H9 (cell line): ENCODE measurements at regions not wholly inside any gene's neighbourhood (a gene's known extent, or its start where the extent isn't known, plus 50 kb on each side); places are given as distances from the start of the nearest gene placed in this dataset.

Experiments used
- DNase-seq: peaks from one replicate; pipeline ENCODE4 v3.0.0-alpha.2; 2017
- H2AFZ ChIP-seq: one replicate; pipeline ENCODE4 v1.6.1; 2013; ENCODE audit warnings: mild to moderate bottlenecking, low read length, control low read depth, moderate library complexity
- H2AK5ac ChIP-seq: 2 replicates; pipeline ENCODE4 v1.6.1; 2013; ENCODE audit warnings: low read length, control low read depth, mixed read lengths; ENCODE audit not compliant: insufficient read length
- H2BK120ac ChIP-seq: one replicate; pipeline ENCODE4 v1.6.1; 2013; ENCODE audit warnings: low read depth, mild to moderate bottlenecking, low read length, control low read depth, inconsistent platforms; ENCODE audit not compliant: poor library complexity, severe bottlenecking
- H2BK12ac ChIP-seq: 2 replicates; pipeline ENCODE4 v1.6.1; 2013; ENCODE audit warnings: low read length, control low read depth, mixed read lengths, low read depth; ENCODE audit not compliant: insufficient read length
- H2BK15ac ChIP-seq: 2 replicates; pipeline ENCODE4 v1.6.1; 2013; ENCODE audit warnings: low read depth, low read length, control low read depth
- H2BK20ac ChIP-seq: one replicate; pipeline ENCODE4 v1.6.1; 2013; ENCODE audit warnings: low read depth, mild to moderate bottlenecking, low read length, control low read depth, inconsistent platforms; ENCODE audit not compliant: poor library complexity, severe bottlenecking
- H2BK5ac ChIP-seq: 2 replicates; pipeline ENCODE4 v1.6.1; 2013; ENCODE audit warnings: low read length, control low read depth, mixed read lengths; ENCODE audit not compliant: insufficient read length
- H3K14ac ChIP-seq: 2 replicates; pipeline ENCODE4 v1.6.1; 2013; ENCODE audit warnings: low read length, control low read depth; ENCODE audit not compliant: insufficient read depth
- H3K18ac ChIP-seq: 2 replicates; pipeline ENCODE4 v1.6.1; 2013; ENCODE audit warnings: low read depth, mild to moderate bottlenecking, mixed read lengths, low read length, control low read depth; ENCODE audit not compliant: insufficient read length
- H3K23ac ChIP-seq: 2 replicates; pipeline ENCODE4 v1.6.1; 2013; ENCODE audit warnings: low read length, control low read depth, mixed read lengths, low read depth; ENCODE audit not compliant: insufficient read length
- H3K23me2 ChIP-seq: 2 replicates; pipeline ENCODE4 v1.6.1; 2013; ENCODE audit warnings: low read depth, mild to moderate bottlenecking, mixed read lengths, low read length, control low read depth; ENCODE audit not compliant: insufficient read length, poor library complexity, severe bottlenecking
- H3K27ac ChIP-seq: 2 replicates; pipeline ENCODE4 v1.5.1; 2013; ENCODE audit warnings: low read length, control low read depth, mixed read lengths, low read depth; ENCODE audit not compliant: insufficient read length
- H3K27me3 ChIP-seq: 2 replicates; pipeline ENCODE4 v1.6.1; 2013; ENCODE audit warnings: low read length, control low read depth, inconsistent platforms; ENCODE audit not compliant: insufficient read depth
- H3K4ac ChIP-seq: 2 replicates; pipeline ENCODE4 v1.6.1; 2013; ENCODE audit warnings: low read depth, mild to moderate bottlenecking, control low read depth, inconsistent platforms, low read length, moderate library complexity
- H3K4me1 ChIP-seq: 2 replicates; pipeline ENCODE4 v1.6.1; 2013; ENCODE audit warnings: low read length, control low read depth, inconsistent platforms; ENCODE audit not compliant: insufficient read depth
- H3K4me2 ChIP-seq: 2 replicates; pipeline ENCODE4 v1.6.1; 2013; ENCODE audit warnings: low read length, control low read depth, mixed read lengths; ENCODE audit not compliant: insufficient read length, insufficient read depth
- H3K56ac ChIP-seq: 2 replicates; pipeline ENCODE4 v1.6.1; 2013; ENCODE audit warnings: low read depth, mild to moderate bottlenecking, mixed read lengths, low read length, control low read depth; ENCODE audit not compliant: insufficient read length
- H3K79me1 ChIP-seq: 2 replicates; pipeline ENCODE4 v1.6.1; 2013; ENCODE audit warnings: low read depth, mild to moderate bottlenecking, moderate library complexity, low read length, control low read depth, inconsistent platforms; ENCODE audit not compliant: insufficient read depth, poor library complexity, severe bottlenecking
- H3K79me2 ChIP-seq: 2 replicates; pipeline ENCODE4 v1.6.1; 2013; ENCODE audit warnings: low read length, control low read depth, inconsistent platforms; ENCODE audit not compliant: insufficient read depth
- H3K9ac ChIP-seq: 2 replicates; pipeline ENCODE4 v1.6.1; 2013; ENCODE audit warnings: low read length, control low read depth, mixed read lengths; ENCODE audit not compliant: insufficient read length; ENCODE audit errors: extremely low read depth
- H3K9me3 ChIP-seq: one replicate; pipeline ENCODE4 v1.6.1; 2013; ENCODE audit warnings: low read depth, low read length, inconsistent platforms; ENCODE audit not compliant: control insufficient read depth
- H3T11ph ChIP-seq: one replicate; pipeline ENCODE4 v1.6.1; 2013; ENCODE audit warnings: mild to moderate bottlenecking, low read length, control low read depth, inconsistent platforms
- H4K20me1 ChIP-seq: one replicate; pipeline ENCODE4 v1.6.1; 2013; ENCODE audit not compliant: control insufficient read depth, insufficient read length, insufficient read depth
- H4K5ac ChIP-seq: 2 replicates; pipeline ENCODE4 v1.6.1; 2013; ENCODE audit warnings: low read depth, mild to moderate bottlenecking, mixed read lengths, low read length, control low read depth; ENCODE audit not compliant: insufficient read length
- H4K8ac ChIP-seq: replicated peaks from 2 replicates; pipeline ENCODE4 v1.6.1; 2013; ENCODE audit warnings: low read length, control low read depth, mixed read lengths, low read depth; ENCODE audit not compliant: insufficient read length
- H4K91ac ChIP-seq: 2 replicates; pipeline ENCODE4 v1.6.1; 2013; ENCODE audit warnings: low read depth, mild to moderate bottlenecking, moderate library complexity, mixed read lengths, low read length, control low read depth; ENCODE audit not compliant: insufficient read length
- H3K27ac Mint-ChIP-seq, 3 experiments: 2 replicates in 2 of 3; 3 replicates in 1 of 3; pipeline ENCODE4 v1.8.0; 2020 to 2021; ENCODE audit warnings: mixed read lengths in 3 of 3, mild to moderate bottlenecking in 1 of 3, moderate library complexity in 1 of 3
- H3K27me3 Mint-ChIP-seq: 2 replicates; pipeline ENCODE4 v1.8.0; 2021; ENCODE audit warnings: low read depth, mild to moderate bottlenecking, moderate library complexity, mixed read lengths
- H3K36me3 Mint-ChIP-seq, 3 experiments: 2 replicates in 2 of 3; 3 replicates in 1 of 3; pipeline ENCODE4 v1.8.0; 2020 to 2021; ENCODE audit warnings: low read depth in 3 of 3, mixed read lengths in 3 of 3; ENCODE audit not compliant: insufficient read depth in 1 of 3
- H3K4me1 Mint-ChIP-seq, 2 experiments: 2 replicates each; pipeline ENCODE4 v1.8.0; 2020; ENCODE audit warnings: mixed read lengths in 2 of 2
- H3K4me3 Mint-ChIP-seq, 2 experiments: 2 replicates in 1 of 2; 3 replicates in 1 of 2; pipeline ENCODE4 v1.8.0; 2020 to 2021; ENCODE audit warnings: mild to moderate bottlenecking in 2 of 2, mixed read lengths in 2 of 2, moderate library complexity in 1 of 2
- H3K9me3 Mint-ChIP-seq, 2 experiments: 2 replicates in 1 of 2; 3 replicates in 1 of 2; pipeline ENCODE4 v1.8.0; 2020; ENCODE audit warnings: mild to moderate bottlenecking in 2 of 2, mixed read lengths in 2 of 2, moderate library complexity in 1 of 2
- WGBS: extraction: QIAGEN DNeasy Blood & Tissue Kit; methylation state at CpG from one replicate; pipeline ENCODE4 v1.1.7; 2013; ENCODE audit warnings: missing lambda C conversion rate, low lambda C conversion rate, mixed read lengths; ENCODE audit not compliant: insufficient read length; ENCODE audit errors: extremely low coverage; 5-methylcytosine and 5-hydroxymethylcytosine counted together
- TF ChIP-seq, protein P1 (sequence below): fragments of 200-600 bp; sonication (generic); conservative IDR thresholded peaks from 3 replicates; pipeline ENCODE4 v1.8.0; 2021; ENCODE audit warnings: antibody characterized with exemption, mild to moderate bottlenecking

DNA sequence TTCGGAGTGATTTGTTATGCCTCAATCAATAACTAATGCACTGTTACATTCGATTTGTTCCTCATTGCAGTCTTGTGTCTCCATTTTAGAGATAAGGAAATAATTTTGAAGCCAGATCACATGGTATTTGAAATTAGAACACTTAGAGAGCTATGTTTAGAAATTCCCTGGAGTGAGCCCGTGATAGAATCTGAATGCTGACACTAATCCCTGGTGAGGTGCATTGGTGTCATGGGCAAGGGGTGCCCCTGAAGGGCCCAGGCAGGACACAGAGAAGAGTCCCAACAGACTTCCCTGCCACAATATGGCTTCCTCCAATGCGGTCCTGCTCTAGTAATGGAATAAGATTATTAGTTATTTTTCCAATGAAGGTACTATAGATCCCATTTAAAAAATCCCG, 223.0 kb downstream of the NR2F2 start:
- no peak overlapping the region for H3T11ph ChIP-seq
- H3K9ac ChIP-seq: no peak overlapping the region
- H4K8ac ChIP-seq: no peak overlapping the region
- H3K18ac ChIP-seq: no peak overlapping the region
- no peak overlapping the region for H3K4me2 ChIP-seq
- no peak overlapping the region for H3K14ac ChIP-seq
- no peak overlapping the region for H2AK5ac ChIP-seq
- no peaks in the 10 kb centered on the region for H3K23me2 ChIP-seq
- no peak overlapping the region for H3K27ac ChIP-seq
- H2BK12ac ChIP-seq: no peak overlapping the region
- DNase-seq: no peak
- no peak overlapping the region for H2BK5ac ChIP-seq
- no peak overlapping the region for H2BK120ac ChIP-seq
- no peak overlapping the region for H4K5ac ChIP-seq
- no peak overlapping the region for H3K4ac ChIP-seq
- H3K27me3 Mint-ChIP-seq: peaks cover 9% of the 10 kb centered on the region
- H3K4me1 ChIP-seq: no peaks in the 10 kb centered on the region
- no peak overlapping the region for H3K4me3 Mint-ChIP-seq
- H3K23ac ChIP-seq: no peak overlapping the region
- no CpG with 5 or more reads among the region's 5 CpGs for WGBS
- no peak overlapping the region for H4K91ac ChIP-seq
- no peak overlapping the region for H2BK20ac ChIP-seq
- H3K9me3 ChIP-seq: no peaks in the 10 kb centered on the region
- H4K20me1 ChIP-seq: no peaks in the 10 kb centered on the region
- no peaks in the 10 kb centered on the region for H3K27me3 ChIP-seq
- no peaks in the 10 kb centered on the region; a peak in 1 of 5 replicates for H3K9me3 Mint-ChIP-seq
- TF ChIP-seq, protein P1, sequence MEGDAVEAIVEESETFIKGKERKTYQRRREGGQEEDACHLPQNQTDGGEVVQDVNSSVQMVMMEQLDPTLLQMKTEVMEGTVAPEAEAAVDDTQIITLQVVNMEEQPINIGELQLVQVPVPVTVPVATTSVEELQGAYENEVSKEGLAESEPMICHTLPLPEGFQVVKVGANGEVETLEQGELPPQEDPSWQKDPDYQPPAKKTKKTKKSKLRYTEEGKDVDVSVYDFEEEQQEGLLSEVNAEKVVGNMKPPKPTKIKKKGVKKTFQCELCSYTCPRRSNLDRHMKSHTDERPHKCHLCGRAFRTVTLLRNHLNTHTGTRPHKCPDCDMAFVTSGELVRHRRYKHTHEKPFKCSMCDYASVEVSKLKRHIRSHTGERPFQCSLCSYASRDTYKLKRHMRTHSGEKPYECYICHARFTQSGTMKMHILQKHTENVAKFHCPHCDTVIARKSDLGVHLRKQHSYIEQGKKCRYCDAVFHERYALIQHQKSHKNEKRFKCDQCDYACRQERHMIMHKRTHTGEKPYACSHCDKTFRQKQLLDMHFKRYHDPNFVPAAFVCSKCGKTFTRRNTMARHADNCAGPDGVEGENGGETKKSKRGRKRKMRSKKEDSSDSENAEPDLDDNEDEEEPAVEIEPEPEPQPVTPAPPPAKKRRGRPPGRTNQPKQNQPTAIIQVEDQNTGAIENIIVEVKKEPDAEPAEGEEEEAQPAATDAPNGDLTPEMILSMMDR: no peak
- no peaks in the 10 kb centered on the region for H3K79me1 ChIP-seq
- no peaks in the 10 kb centered on the region for H3K36me3 Mint-ChIP-seq
- H3K56ac ChIP-seq: no peak overlapping the region
- no peaks in the 10 kb centered on the region; a peak in 1 of 4 replicates for H3K4me1 Mint-ChIP-seq
- H3K79me2 ChIP-seq: no peaks in the 10 kb centered on the region
- H2BK15ac ChIP-seq: no peak overlapping the region
- no peak overlapping the region for H3K27ac Mint-ChIP-seq
- H2AFZ ChIP-seq: no peak overlapping the region
